Stimulated activated CD4-positive, alpha-beta T cell treated with anti-CD3 and anti-CD28 coated beads, Interleukin-12 subunit alpha, Interleukin-12 subunit beta, amount 100 ng/mL, for 4 hours (primary cell): ENCODE measurements at regions not wholly inside any gene's neighbourhood (a gene's known extent, or its start where the extent isn't known, plus 50 kb on each side); places are given as distances from the start of the nearest gene placed in this dataset.
"Not testable (repeated sequence)": the region's sequence is repeated elsewhere in the genome, so short reads cannot be mapped to it uniquely, and the experiment has no call there.

Source experiments
- DNase-seq: peaks from one replicate; pipeline ENCODE4 v3.0.0-alpha.2; 2020

GRCh38 chr1:242900558-242900957 is 354.5 kb downstream of the CEP170 start:
- DNase-seq: not testable (repeated sequence)

- no peak for DNase-seq
Measured at GRCh38 chr1:242890192-242890741, 364.8 kb downstream of the CEP170 start.

- DNase-seq: no peak
Measured at GRCh38 chr1:242886137-242886536, 361.6 kb upstream of the PLD5 start.

GRCh38 chr1:242880022-242880421 is 355.5 kb upstream of the PLD5 start:
- DNase-seq: not testable (repeated sequence)

- no peak for DNase-seq
Measured at GRCh38 chr1:242877743-242878142, 353.2 kb upstream of the PLD5 start.

GRCh38 chr1:242877229-242877628 is 352.7 kb upstream of the PLD5 start:
- no peak for DNase-seq

- no peak for DNase-seq
Measured at GRCh38 chr1:242876030-242876429, 351.5 kb upstream of the PLD5 start.

GRCh38 chr1:242873661-242874060 is 349.2 kb upstream of the PLD5 start:
- no peak for DNase-seq

- DNase-seq: no peak
Measured at GRCh38 chr1:242872521-242872920, 348.0 kb upstream of the PLD5 start.

GRCh38 chr1:242871471-242872030 is 347.1 kb upstream of the PLD5 start:
- no peak for DNase-seq

- DNase-seq: no peak
Measured at GRCh38 chr1:242870966-242871365, 346.5 kb upstream of the PLD5 start.

- DNase-seq: no peak
Measured at GRCh38 chr1:242856289-242856688, 331.8 kb upstream of the PLD5 start.

GRCh38 chr1:242854466-242854865 is 330.0 kb upstream of the PLD5 start:
- no peak for DNase-seq

GRCh38 chr1:242847390-242847993 is 323.0 kb upstream of the PLD5 start:
- DNase-seq: no peak

GRCh38 chr1:242842094-242842493 is 317.6 kb upstream of the PLD5 start:
- DNase-seq: no peak

- no peak for DNase-seq
Measured at GRCh38 chr1:242839101-242839500, 314.6 kb upstream of the PLD5 start.

- no peak for DNase-seq
Measured at GRCh38 chr1:242836423-242836822, 311.9 kb upstream of the PLD5 start.

GRCh38 chr1:242828828-242829227 is 304.3 kb upstream of the PLD5 start:
- no peak for DNase-seq

- no peak for DNase-seq
Measured at GRCh38 chr1:242828199-242828598, 303.7 kb upstream of the PLD5 start.

GRCh38 chr1:242827538-242827937 is 303.0 kb upstream of the PLD5 start:
- DNase-seq: no peak

- no peak for DNase-seq
Measured at GRCh38 chr1:242826701-242827336, 302.3 kb upstream of the PLD5 start.

GRCh38 chr1:242824435-242824834 is 299.9 kb upstream of the PLD5 start:
- DNase-seq: no peak

- no peak for DNase-seq
Measured at GRCh38 chr1:242813490-242814091, 289.1 kb upstream of the PLD5 start.
